Caco-2 (cell line): ENCODE measurements at regions not wholly inside any gene's neighbourhood (a gene's known extent, or its start where the extent isn't known, plus 50 kb on each side); places are given as distances from the start of the nearest gene placed in this dataset.

Experiments
- BruUV-seq: library from RNA; stranded (reverse); fragments of 400-500 nt; replicated peaks from 2 replicates; lab custom pipeline; 2021; lab: Mats Ljungman, UMichigan
- CTCF ChIA-PET: fragments of 300-600 bp; sonication (Branson Sonifier 250); formaldehyde crosslinking; loops from one replicate; lab custom pipeline; 2022; ENCODE audit warnings: antibody characterized with exemption; lab: Charles Lee
- POLR2A ChIA-PET: fragments of 300-600 bp; sonication (Branson Sonifier 250); formaldehyde crosslinking; loops from one replicate; lab custom pipeline; 2022; ENCODE audit warnings: antibody characterized with exemption; lab: Charles Lee
- DNase-seq, 2 experiments: peaks; one replicate each; pipeline versions ENCODE4 v3.0.0 to v3.0.0-alpha.2; 2020 to 2022
- H3K27me3 ChIP-seq: replicated peaks from 2 replicates; pipeline ENCODE4 v1.6.0; 2011; ENCODE audit warnings: low read length; ENCODE audit not compliant: control insufficient read depth, insufficient read depth
- H3K36me3 ChIP-seq: 2 replicates; pipeline ENCODE4 v1.5.1; 2011; ENCODE audit warnings: low read length; ENCODE audit not compliant: control insufficient read depth, insufficient read depth
- H3K4me1 ChIP-seq: fragments of 250-450 bp; sonication (Bioruptor Pico); 2 replicates; pipeline ENCODE4 v1.5.1; 2020; ENCODE audit warnings: mild to moderate bottlenecking
- H3K4me3 ChIP-seq: 2 replicates; pipeline ENCODE4 v1.5.1; 2011; ENCODE audit warnings: low read depth, mild to moderate bottlenecking, control low read depth, low read length
- H3K9me3 ChIP-seq: fragments of 250-450 bp; sonication (Bioruptor Pico); 2 replicates; pipeline ENCODE4 v1.5.1; 2020; ENCODE audit warnings: mild to moderate bottlenecking, moderate library complexity
- H3K27ac Mint-ChIP-seq: one replicate; pipeline ENCODE4 v1.8.0; 2022; ENCODE audit warnings: mixed read lengths; ENCODE audit not compliant: unreplicated experiment
- H3K27me3 Mint-ChIP-seq: one replicate; pipeline ENCODE4 v1.8.0; 2022; ENCODE audit warnings: mixed read lengths; ENCODE audit not compliant: insufficient read depth, unreplicated experiment
- H3K36me3 Mint-ChIP-seq: one replicate; pipeline ENCODE4 v1.8.0; 2022; ENCODE audit warnings: mild to moderate bottlenecking, mixed read lengths; ENCODE audit not compliant: insufficient read depth, unreplicated experiment
- H3K4me1 Mint-ChIP-seq: one replicate; pipeline ENCODE4 v1.8.0; 2022; ENCODE audit warnings: low read depth, mixed read lengths; ENCODE audit not compliant: unreplicated experiment
- H3K4me3 Mint-ChIP-seq: one replicate; pipeline ENCODE4 v1.8.0; 2022; ENCODE audit warnings: mild to moderate bottlenecking, moderate library complexity, mixed read lengths; ENCODE audit not compliant: unreplicated experiment
- H3K9me3 Mint-ChIP-seq: one replicate; pipeline ENCODE4 v1.8.0; 2022; ENCODE audit warnings: mixed read lengths; ENCODE audit not compliant: unreplicated experiment
- CTCF ChIP-seq, 2 experiments: fragments of 200-600 bp in 1 of 2; IDR thresholded peaks; 1 replicate in 1 of 2; 2 replicates in 1 of 2; pipeline versions ENCODE4 v1.5.1 to v1.8.0; 2011 to 2022; ENCODE audit warnings: antibody characterized with exemption in 1 of 2, control low read depth in 1 of 2, inconsistent platforms in 1 of 2, low read depth in 1 of 2, low read length in 1 of 2, mild to moderate bottlenecking in 1 of 2, moderate library complexity in 1 of 2; ENCODE audit not compliant: insufficient read depth in 1 of 2, severe bottlenecking in 1 of 2, unreplicated experiment in 1 of 2
- intact Hi-C: fragments of 100-400 bp; cut with micrococcal nuclease; formaldehyde crosslinking; loops from one replicate; pipeline ENCODE4 v1.10.0; 2022; ENCODE audit not compliant: unreplicated experiment

- Histone ChIP-seq H3K9me3 (peaks cover 20% of the 10 kb centered on the region), H3K4me3 (no peak overlapping the region), H3K36me3 (no peaks in the 10 kb centered on the region), H3K27me3 (no peaks in the 10 kb centered on the region), H3K4me1 (no peaks in the 10 kb centered on the region)
- H3K36me3 Mint-ChIP-seq, result no peaks in the 10 kb centered on the region
- ChIA-PET CTCF (interaction anchor here (0.5 to 1.2 kb wide), 4 partner anchors 8 to 998 kb away, joined by 3 to 7 read pairs (median 4); no protein-coding TSS in a partner anchor), POLR2A (no interaction called here)
- no peak for TF ChIP-seq CTCF (IDR thresholded peaks at IDR 0.05; ENCODE audit: insufficient read depth in 1 of 2, low read depth in 1 of 2, low read length in 1 of 2, severe bottlenecking in 1 of 2, unreplicated experiment in 1 of 2)
- no peak for DNase-seq
- H3K9me3 Mint-ChIP-seq, result peaks cover 13% of the 10 kb centered on the region
- no peaks in the 10 kb centered on the region for H3K4me1 Mint-ChIP-seq
- H3K27ac Mint-ChIP-seq, result no peak overlapping the region
- H3K27me3 Mint-ChIP-seq, result no peaks in the 10 kb centered on the region
- H3K4me3 Mint-ChIP-seq, result no peak overlapping the region
- intact Hi-C loops, result loop anchor here (5.0 kb wide), 1 partner anchor 824 kb away; no protein-coding TSS in a partner anchor
- BruUV-seq, result no TSS peak
Observed at GRCh38 chr11:109696191-109696897, 274.4 kb downstream of the C11orf87 start.

GRCh38 chr11:109697140-109697843 lies 275.3 kb downstream of the C11orf87 start:
- Histone ChIP-seq H3K9me3 (peaks cover 20% of the 10 kb centered on the region), H3K4me1 (no peaks in the 10 kb centered on the region), H3K27me3 (no peaks in the 10 kb centered on the region), H3K36me3 (no peaks in the 10 kb centered on the region), H3K4me3 (no peak overlapping the region)
- intact Hi-C loops, result loop anchor here (5.0 kb wide), 1 partner anchor 825 kb away; no protein-coding TSS in a partner anchor
- TF ChIP-seq CTCF (IDR thresholded peaks at IDR 0.05; ENCODE audit: insufficient read depth in 1 of 2, low read depth in 1 of 2, low read length in 1 of 2, severe bottlenecking in 1 of 2, unreplicated experiment in 1 of 2), result peak; percentile 88 to 92
- BruUV-seq, result no TSS peak
- Mint-ChIP-seq H3K4me3 (no peak overlapping the region), H3K36me3 (no peaks in the 10 kb centered on the region), H3K9me3 (peaks cover 13% of the 10 kb centered on the region), H3K27ac (no peak overlapping the region), H3K27me3 (no peaks in the 10 kb centered on the region), H3K4me1 (no peaks in the 10 kb centered on the region)
- ChIA-PET CTCF (interaction anchor here (0.5 to 1.2 kb wide), 6 partner anchors 9 to 999 kb away, joined by 3 to 7 read pairs (median 3); no protein-coding TSS in a partner anchor), POLR2A (no interaction called here)
- DNase-seq, result peak; percentile 41 to 61

GRCh38 chr11:109698237-109698636 lies 276.2 kb downstream of the C11orf87 start:
- Mint-ChIP-seq H3K27ac (no peak overlapping the region), H3K4me3 (no peak overlapping the region), H3K27me3 (no peaks in the 10 kb centered on the region), H3K36me3 (no peaks in the 10 kb centered on the region), H3K9me3 (peaks cover 13% of the 10 kb centered on the region), H3K4me1 (no peaks in the 10 kb centered on the region)
- H3K4me1 ChIP-seq, result no peaks in the 10 kb centered on the region
- TF ChIP-seq CTCF (IDR thresholded peaks at IDR 0.05; ENCODE audit: insufficient read depth in 1 of 2, low read depth in 1 of 2, low read length in 1 of 2, severe bottlenecking in 1 of 2, unreplicated experiment in 1 of 2), result no peak
- ChIA-PET POLR2A (no interaction called here), CTCF (no interaction called here)
- H3K9me3 ChIP-seq, result peaks cover 20% of the 10 kb centered on the region
- intact Hi-C loops, result loop anchor here (5.0 kb wide), 1 partner anchor 826 kb away; no protein-coding TSS in a partner anchor
- no peaks in the 10 kb centered on the region for H3K27me3 ChIP-seq
- H3K36me3 ChIP-seq, result no peaks in the 10 kb centered on the region
- H3K4me3 ChIP-seq, result no peak overlapping the region
- DNase-seq, result no peak
- BruUV-seq, result no TSS peak
